Ectodermal cell (in vitro differentiated cells): ENCODE measurements at regions not wholly inside any gene's neighbourhood (a gene's known extent, or its start where the extent isn't known, plus 50 kb on each side); places are given as distances from the start of the nearest gene placed in this dataset.
"Not testable (repeated sequence)": the region's sequence is repeated elsewhere in the genome, so short reads cannot be mapped to it uniquely, and the experiment has no call there.

ENCODE experiments used
- H3K27ac ChIP-seq: 2 replicates; pipeline ENCODE4 v1.7.0; 2013; ENCODE audit warnings: mild to moderate bottlenecking, low read depth, low read length; ENCODE audit not compliant: insufficient read depth, poor library complexity, severe bottlenecking
- H3K27me3 ChIP-seq: 2 replicates; pipeline ENCODE4 v1.7.0; 2013; ENCODE audit warnings: mild to moderate bottlenecking, low read length; ENCODE audit not compliant: insufficient read depth, control insufficient read depth, poor library complexity, severe bottlenecking
- H3K36me3 ChIP-seq: one replicate; pipeline ENCODE4 v1.7.0; 2013; ENCODE audit warnings: low read length; ENCODE audit not compliant: control insufficient read depth, insufficient read depth
- H3K4me1 ChIP-seq: one replicate; pipeline ENCODE4 v1.7.0; 2013; ENCODE audit warnings: low read length; ENCODE audit not compliant: control insufficient read depth, insufficient read depth
- H3K4me3 ChIP-seq: 2 replicates; pipeline ENCODE4 v1.7.0; 2013; ENCODE audit warnings: low read depth, low read length, control low read depth; ENCODE audit not compliant: insufficient read depth
- H3K9me3 ChIP-seq: 2 replicates; pipeline ENCODE4 v1.7.0; 2013; ENCODE audit warnings: mild to moderate bottlenecking, low read length, moderate library complexity; ENCODE audit not compliant: control insufficient read depth
- WGBS, 2 experiments: methylation state at CpG; one replicate each; pipeline ENCODE4 v1.1.7; 2013; ENCODE audit warnings: missing lambda C conversion rate in 2 of 2; 5-methylcytosine and 5-hydroxymethylcytosine counted together

DNA sequence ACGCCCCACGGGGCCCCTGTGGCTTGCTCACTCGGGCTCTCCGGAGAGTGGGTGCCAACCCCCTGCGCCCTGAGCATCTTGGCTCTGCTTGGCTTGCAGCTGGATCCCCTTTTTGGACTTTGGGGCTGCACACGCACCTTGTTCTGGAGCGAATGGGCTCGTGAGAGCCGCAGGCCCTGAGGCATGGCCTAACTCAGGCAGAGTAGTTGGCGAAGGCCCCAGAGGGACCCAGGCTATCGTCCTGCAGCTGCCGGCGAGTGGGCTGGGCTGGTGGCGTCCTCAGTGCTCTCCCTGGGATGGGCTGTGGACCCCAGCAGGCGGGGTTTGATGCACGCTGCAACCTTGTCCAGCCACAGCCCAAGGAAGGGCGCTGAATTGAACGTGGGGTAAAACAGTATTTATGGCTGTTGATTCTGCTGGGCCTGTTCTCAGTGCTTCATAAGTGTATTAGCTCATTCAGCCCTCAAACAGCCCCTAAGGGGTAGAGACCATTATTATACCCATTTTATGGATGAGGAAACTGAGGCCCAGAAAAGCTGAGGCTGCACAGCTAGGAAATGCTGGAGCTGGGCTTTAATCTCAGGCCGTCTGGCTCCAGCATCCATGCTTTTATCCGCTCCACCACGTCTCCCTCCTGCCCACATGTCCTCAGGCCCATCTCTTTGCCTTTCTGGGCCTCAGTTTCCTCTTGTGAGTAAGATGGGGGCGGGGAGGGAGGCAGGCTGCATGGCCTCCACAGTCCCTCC, 171.2 kb upstream of the CIBAR2 start:
- no peaks in the 10 kb centered on the region for H3K36me3 ChIP-seq
- H3K9me3 ChIP-seq, result no peaks in the 10 kb centered on the region
- peaks cover 20% of the 10 kb centered on the region for H3K4me1 ChIP-seq
- 95 to 96% methylated on average over 22 of the region's 22 CpGs for WGBS, 2 experiments
- H3K4me3 ChIP-seq, result no peak overlapping the region
- peaks cover 8% of the 10 kb centered on the region for H3K27me3 ChIP-seq
- no peak overlapping the region for H3K27ac ChIP-seq

DNA sequence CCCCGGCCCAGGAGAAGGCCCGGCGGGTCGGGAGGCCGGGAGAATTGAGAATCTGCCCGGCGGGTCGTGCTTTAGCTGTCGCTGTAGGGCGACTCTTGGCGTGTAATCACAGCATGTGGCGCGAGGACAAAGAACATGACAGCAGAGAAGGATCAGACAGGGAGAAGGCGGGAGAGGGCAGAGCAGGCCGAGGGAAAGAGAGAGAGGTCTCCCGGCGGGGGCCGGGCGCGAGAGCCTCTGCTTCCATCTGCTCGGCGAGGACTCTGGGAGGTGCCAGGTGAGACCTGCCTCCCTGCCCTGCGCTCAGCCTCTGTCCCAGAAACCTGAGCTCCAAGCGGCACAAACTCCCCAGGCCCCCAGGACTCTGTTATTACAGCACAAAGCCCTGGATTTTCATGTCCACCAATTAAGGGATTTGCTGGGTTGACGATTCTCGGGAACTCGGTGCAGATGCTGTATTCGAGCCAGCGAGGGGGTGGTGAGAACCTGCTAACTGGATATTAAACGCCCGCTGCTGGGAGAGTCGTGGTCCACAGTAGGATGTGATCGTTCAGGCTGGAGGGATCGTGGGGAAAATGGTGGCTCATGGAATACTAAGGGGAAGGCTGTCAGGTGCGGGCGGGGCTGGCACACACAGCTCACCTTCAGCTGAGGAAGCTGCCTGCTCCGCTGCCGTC, 172.0 kb upstream of the CIBAR2 start:
- Histone ChIP-seq H3K27me3 (peaks cover 12% of the 10 kb centered on the region), H3K36me3 (no peaks in the 10 kb centered on the region), H3K9me3 (no peaks in the 10 kb centered on the region), H3K27ac (no peak overlapping the region), H3K4me1 (peaks cover 20% of the 10 kb centered on the region), H3K4me3 (no peak overlapping the region)
- 55 to 57% methylated on average over 38 of the region's 38 CpGs for WGBS, 2 experiments

DNA sequence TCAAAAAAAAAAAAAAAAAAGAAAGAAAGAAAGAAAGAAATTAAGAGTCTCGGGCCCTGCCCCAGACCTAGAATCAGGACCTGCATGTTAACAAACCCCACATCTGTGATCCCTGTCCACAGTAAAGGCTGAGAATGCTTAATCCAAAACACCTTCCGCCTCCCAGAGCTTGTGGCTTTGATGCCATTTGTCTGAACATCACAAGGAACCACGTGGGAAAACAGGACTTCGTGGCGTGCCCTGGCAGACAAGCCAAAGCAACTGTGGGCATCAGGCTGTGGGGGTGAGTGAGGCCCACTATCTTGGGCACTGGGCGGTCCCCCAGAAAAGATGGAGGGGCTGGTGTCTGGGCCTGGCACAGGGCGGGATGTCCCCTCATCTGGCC, 173.4 kb upstream of the CIBAR2 start:
- Histone ChIP-seq H3K9me3 (no peaks in the 10 kb centered on the region), H3K27ac (no peak overlapping the region), H3K27me3 (peaks cover 24% of the 10 kb centered on the region), H3K4me3 (no peak overlapping the region), H3K36me3 (no peaks in the 10 kb centered on the region), H3K4me1 (peaks cover 23% of the 10 kb centered on the region)
- WGBS, 2 experiments, result 94% methylated on average over 7 of the region's 7 CpGs

DNA sequence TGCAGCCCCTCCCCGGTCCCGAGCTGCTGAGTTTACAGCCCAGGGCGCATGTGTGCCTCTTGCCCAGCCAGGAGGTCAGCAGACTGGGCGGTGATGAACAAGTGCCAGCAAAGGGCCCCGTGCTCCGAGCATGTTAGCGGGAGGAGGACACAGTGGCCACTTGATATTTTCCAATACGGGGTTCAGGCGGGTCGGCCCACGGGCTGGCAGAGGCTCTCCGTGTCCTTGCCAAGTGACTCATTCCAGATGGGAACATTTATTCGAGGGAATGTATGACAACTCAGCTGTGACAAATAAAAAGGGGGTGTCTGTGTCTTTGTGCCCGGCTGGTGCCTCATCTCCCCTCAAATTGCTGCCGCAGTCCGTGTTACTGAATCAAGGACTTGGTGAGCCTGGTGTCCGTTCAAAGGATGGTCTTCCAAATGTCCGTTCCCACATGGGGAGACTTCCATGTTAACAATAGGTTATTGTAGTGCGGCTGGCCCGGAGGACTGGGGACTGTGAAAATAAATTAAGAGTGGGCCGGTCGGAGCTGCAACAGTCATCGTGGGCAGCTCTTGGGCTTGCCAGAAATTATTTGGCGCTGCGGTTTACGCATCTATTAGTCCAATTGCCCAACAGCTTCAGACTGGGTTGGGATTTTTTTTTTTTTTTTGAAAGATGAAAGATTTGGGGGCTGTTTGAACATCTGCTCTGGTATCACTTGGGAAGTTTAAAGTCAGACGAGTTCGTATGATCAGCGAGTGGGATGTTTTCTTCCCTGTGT, 174.0 kb upstream of the CIBAR2 start:
- Histone ChIP-seq H3K27me3 (peaks cover 29% of the 10 kb centered on the region), H3K27ac (no peak overlapping the region), H3K4me1 (peaks cover 23% of the 10 kb centered on the region), H3K4me3 (no peak overlapping the region), H3K36me3 (no peaks in the 10 kb centered on the region), H3K9me3 (no peaks in the 10 kb centered on the region)
- 93 to 94% methylated on average over 29 of the region's 29 CpGs for WGBS, 2 experiments

DNA sequence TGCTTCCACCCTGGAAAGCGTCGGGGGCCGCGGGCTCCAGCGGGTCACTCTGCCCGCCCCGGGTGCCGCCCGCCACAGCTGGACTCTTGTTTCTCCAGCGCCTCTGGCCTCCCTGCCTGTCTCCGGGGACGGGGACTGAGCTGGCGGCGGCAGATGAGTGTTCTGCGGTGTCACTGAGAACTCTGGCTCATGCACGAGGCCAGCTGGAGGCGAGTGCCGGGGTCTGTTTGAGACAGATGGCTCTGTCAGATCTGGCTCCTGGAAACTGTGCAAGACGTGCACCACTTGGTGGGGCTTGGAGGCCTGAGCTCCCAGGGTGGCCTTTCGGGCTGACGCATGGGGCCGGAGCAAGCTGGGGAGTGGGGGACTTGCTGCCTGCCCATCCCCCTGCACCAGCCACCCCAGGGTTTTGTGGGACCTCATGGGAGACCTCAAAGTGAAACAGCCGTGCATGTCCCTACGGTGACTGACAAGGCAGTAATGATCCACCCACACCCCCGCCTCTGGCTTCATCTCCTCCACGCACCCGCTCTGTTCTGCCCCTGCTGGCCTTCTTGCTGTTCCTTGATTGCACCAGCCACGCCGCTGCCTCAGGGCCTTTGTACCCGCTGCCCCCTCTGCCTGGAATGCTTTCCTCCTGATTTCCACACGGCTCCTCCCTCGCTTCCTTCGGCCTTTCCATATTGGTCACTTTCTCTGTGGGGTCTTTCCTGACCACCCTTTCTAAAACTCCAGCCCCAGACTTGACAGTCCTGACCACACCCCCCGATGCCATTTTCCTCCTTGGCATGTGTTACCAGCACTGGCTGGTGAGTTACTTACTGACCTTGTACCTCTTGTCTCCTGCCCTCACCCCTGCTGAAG, 174.9 kb upstream of the CIBAR2 start:
- Histone ChIP-seq H3K27me3 (peaks cover 29% of the 10 kb centered on the region), H3K36me3 (no peaks in the 10 kb centered on the region), H3K4me3 (no peak overlapping the region), H3K9me3 (no peaks in the 10 kb centered on the region), H3K27ac (no peak overlapping the region), H3K4me1 (peaks cover 23% of the 10 kb centered on the region)
- WGBS, 2 experiments, result 86 to 88% methylated on average over 34 of the region's 34 CpGs

DNA sequence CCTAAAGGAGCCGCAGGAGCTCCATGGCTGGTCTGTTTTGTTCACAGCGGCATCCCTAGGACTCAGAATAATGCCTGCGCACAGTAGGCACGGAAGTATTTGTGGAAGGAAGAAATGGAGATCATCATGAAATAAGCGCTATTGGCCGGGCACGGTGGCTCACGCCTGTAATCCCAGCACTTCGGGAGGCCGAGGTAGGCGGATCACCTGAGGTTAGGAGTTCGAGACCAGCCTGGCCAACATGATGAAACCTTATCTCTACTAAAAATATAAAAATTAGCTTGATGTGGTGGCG, 175.5 kb upstream of the CIBAR2 start:
- H3K4me3 ChIP-seq, H3K36me3 ChIP-seq, H3K27ac ChIP-seq, H3K9me3 ChIP-seq: not testable (repeated sequence)
- Histone ChIP-seq H3K27me3 (peaks cover 29% of the 10 kb centered on the region), H3K4me1 (peaks cover 23% of the 10 kb centered on the region)
- 88 to 97% methylated on average over 13 of the region's 13 CpGs for WGBS, 2 experiments

DNA sequence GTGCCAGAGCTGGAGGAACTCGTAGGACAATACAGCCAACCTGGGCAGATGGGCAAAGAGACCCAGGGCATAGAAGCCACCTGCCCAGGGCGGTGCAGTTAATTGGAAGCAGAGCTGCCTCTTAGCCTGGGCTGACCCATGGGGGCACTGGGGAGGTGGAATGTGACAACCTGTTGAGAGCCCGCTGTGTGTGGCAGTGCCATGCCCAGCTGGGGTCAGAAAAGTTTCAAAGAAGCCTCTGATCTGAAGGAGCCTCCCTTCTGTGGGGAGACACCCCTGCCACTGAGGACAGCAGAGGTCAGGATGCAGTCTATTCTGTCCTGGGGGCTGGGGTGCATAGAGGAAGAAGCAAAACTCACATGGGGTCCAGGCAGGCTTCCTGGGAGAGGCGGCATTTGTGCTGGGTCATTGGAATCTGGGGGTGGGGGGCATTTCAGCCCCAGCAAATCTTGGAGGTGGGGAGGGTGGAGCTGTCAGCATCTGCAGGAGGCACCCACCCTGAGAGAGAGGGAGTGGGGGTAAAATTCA, 176.1 kb upstream of the CIBAR2 start:
- H3K4me1 ChIP-seq, result peaks cover 23% of the 10 kb centered on the region
- WGBS, 2 experiments, result 92 to 94% methylated on average over 4 of the region's 4 CpGs

DNA sequence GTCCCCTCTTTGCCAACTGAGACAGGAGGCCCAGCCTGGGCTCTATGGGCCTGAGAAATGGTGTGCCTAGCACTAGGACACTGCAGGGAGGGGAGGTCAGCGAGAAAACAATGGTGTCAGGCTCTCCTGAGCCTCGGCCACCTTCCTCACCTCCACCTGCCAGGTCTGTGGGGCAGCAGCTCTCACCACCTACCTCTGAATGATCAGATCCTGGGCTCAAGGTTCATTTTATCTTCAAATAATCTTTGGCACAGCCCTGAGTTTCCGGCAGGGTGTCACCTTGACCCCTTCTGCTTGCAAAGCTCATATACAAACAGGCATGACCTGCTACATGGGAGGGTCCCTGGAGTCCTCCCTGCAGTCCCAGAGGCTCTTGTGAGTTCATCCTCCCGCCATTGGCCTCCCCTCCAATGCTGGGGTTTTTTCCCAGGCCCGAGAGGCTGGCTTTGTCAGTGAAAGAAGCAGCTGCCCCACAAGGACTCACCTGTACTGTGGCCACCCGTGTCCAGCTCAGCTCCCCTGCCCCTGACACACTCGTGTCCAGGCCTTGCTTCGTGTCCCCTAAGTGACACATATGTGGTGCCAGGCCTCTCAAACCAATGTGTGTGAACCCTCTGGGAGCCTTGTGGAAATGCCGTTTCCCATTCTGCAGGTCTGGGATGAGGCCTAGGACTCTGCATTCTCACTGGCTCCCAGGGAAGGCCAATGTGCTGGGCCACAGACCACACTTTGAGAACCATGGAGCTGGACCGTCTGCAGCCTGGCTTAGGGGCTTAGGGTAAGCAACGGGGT, 176.8 kb upstream of the CIBAR2 start:
- no peak overlapping the region for H3K4me3 ChIP-seq
- no peaks in the 10 kb centered on the region for H3K9me3 ChIP-seq
- WGBS, 2 experiments, result 89 to 90% methylated on average over 11 of the region's 11 CpGs
- H3K4me1 ChIP-seq, result peaks cover 16% of the 10 kb centered on the region
- H3K27me3 ChIP-seq, result peaks cover 32% of the 10 kb centered on the region
- H3K36me3 ChIP-seq, result no peaks in the 10 kb centered on the region
- H3K27ac ChIP-seq, result no peak overlapping the region

More for the DNA sequence above, 176.1 kb upstream of the CIBAR2 start:
- no peaks in the 10 kb centered on the region for H3K36me3 ChIP-seq
- H3K9me3 ChIP-seq, result no peaks in the 10 kb centered on the region
- no peak overlapping the region for H3K27ac ChIP-seq
- peaks cover 32% of the 10 kb centered on the region for H3K27me3 ChIP-seq
- no peak overlapping the region for H3K4me3 ChIP-seq
